H1 (cell line): ENCODE measurements at regions not wholly inside any gene's neighbourhood (a gene's known extent, or its start where the extent isn't known, plus 50 kb on each side); places are given as distances from the start of the nearest gene placed in this dataset.

Experiments used
- ATF3 ChIP-seq: IDR thresholded peaks from 2 replicates; pipeline ENCODE4 v1.6.1; 2011; ENCODE audit warnings: low read depth, mild to moderate bottlenecking, low read length; ENCODE audit not compliant: insufficient read depth
- EP300 ChIP-seq, 2 experiments: IDR thresholded peaks; 1 replicate in 1 of 2; 2 replicates in 1 of 2; pipeline ENCODE4 v1.6.1; 2011 to 2012; ENCODE audit warnings: low read depth in 2 of 2, low read length in 2 of 2, mild to moderate bottlenecking in 2 of 2, borderline replicate concordance in 1 of 2, inconsistent platforms in 1 of 2, moderate library complexity in 1 of 2
- EZH2 ChIP-seq: fragments of 200-600 bp; sonication (generic); IDR thresholded peaks from 2 replicates; pipeline ENCODE4 v1.7.1; 2012; ENCODE audit warnings: low read depth, mild to moderate bottlenecking, moderate library complexity, low read length, inconsistent platforms; ENCODE audit not compliant: severe bottlenecking
- FOSL1 ChIP-seq: IDR thresholded peaks from 2 replicates; pipeline ENCODE4 v1.6.1; 2011; ENCODE audit warnings: mild to moderate bottlenecking, low read depth, low read length, moderate library complexity; ENCODE audit not compliant: insufficient read depth
- GTF2F1 ChIP-seq: IDR thresholded peaks from 2 replicates; pipeline ENCODE4 v1.6.1; 2012; ENCODE audit warnings: low read depth, low read length, improper control_type of control experiment, borderline replicate concordance
- POLR2A ChIP-seq, 2 experiments: IDR thresholded peaks; 1 replicate in 1 of 2; 2 replicates in 1 of 2; pipeline ENCODE4 v1.6.1; 2011; ENCODE audit warnings: low read depth in 2 of 2, low read length in 2 of 2, mild to moderate bottlenecking in 2 of 2; ENCODE audit errors: control extremely low read depth in 1 of 2
- POLR2AphosphoS5 ChIP-seq: IDR thresholded peaks from 2 replicates; pipeline ENCODE4 v1.6.1; 2011; ENCODE audit warnings: low read depth, low read length
- TAF1 ChIP-seq: IDR thresholded peaks from 2 replicates; pipeline ENCODE4 v1.6.1; 2011; ENCODE audit warnings: mild to moderate bottlenecking, low read depth, low read length
- ZNF274 ChIP-seq: IDR thresholded peaks from 2 replicates; pipeline ENCODE4 v1.7.0; 2012; ENCODE audit warnings: low read length, borderline replicate concordance; ENCODE audit errors: extremely low read depth

GRCh38 chr2:212692466-212692865 lies 153.9 kb upstream of the ERBB4 start:
- TF ChIP-seq POLR2A (IDR thresholded peaks at IDR 0.05; ENCODE audit: control extremely low read depth in 1 of 2, low read depth in 2 of 2, low read length in 2 of 2) (no peak), ZNF274 (no peak), ATF3 (no peak), FOSL1 (no peak), GTF2F1 (no peak), EP300 (IDR thresholded peaks at IDR 0.05; ENCODE audit: borderline replicate concordance in 1 of 2, low read depth in 2 of 2, low read length in 2 of 2) (no peak), TAF1 (no peak), EZH2 (no peak), POLR2AphosphoS5 (no peak)
